SH-SY5Y (cell line): ENCODE measurements at regions not wholly inside any gene's neighbourhood (a gene's known extent, or its start where the extent isn't known, plus 50 kb on each side); places are given as distances from the start of the nearest gene placed in this dataset.

ENCODE experiments used
- GATA2 ChIP-seq: IDR thresholded peaks from 2 replicates; pipeline ENCODE4 v1.6.1; 2011; ENCODE audit warnings: mild to moderate bottlenecking, low read depth, low read length
- GATA3 ChIP-seq: IDR thresholded peaks from 2 replicates; pipeline ENCODE4 v1.6.1; 2011; ENCODE audit warnings: low read depth, mild to moderate bottlenecking, low read length, moderate library complexity

- TF ChIP-seq GATA2 (no peak), GATA3 (no peak)
These were observed 489.0 kb upstream of the ANKRD30A start for GRCh38 chr10:36636285-36636839.
